ENCODE measurements at regions not wholly inside any gene's neighbourhood (a gene's known extent, or its start where the extent isn't known, plus 50 kb on each side); places are given as distances from the start of the nearest gene placed in this dataset.
A peak's percentile ranks its signal among the peaks of the same experiment; 100 is the strongest.

DNA sequence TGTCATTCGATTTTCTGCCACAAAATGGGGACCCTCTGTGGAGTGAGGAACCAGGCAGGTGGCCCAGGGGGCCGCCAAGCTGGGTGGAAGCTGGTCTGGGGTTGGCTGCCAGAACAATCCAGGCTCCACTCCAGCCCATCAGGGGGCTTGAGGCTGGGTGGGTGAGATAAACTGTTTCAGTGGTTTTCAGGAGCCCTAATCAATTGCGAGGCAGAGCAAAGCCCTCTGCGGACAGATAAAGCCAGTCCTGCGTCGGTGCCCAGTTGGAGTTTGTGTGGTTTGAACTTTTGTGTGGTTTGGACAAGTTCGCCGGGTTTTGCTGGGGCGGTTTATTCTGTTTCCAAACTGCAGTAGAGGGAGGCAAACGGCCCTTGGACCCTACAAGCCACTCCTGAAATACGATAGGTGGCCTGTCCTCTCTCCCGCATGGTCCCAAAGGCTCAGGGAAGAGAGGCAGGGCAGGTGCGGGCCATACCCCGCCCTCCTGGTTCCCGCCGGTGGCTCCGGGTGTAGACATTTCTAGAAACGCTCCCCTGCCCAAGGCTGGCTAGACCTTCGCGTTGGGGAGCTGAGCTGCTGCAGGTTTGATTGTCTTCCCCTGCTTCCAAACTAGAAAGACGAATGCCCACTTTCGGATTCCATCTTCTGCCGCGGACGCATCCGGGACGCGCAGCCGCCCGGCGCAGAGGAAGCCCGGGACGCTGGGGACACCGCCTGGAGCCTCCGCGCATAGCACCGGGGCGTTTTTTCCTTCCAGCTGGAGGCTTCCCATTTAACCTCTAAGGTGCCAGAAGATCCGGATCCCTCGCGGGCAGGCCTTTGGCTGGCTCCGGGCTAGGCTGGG, 169.0 kb upstream of the BCOR start:
- ATAC-seq: peak; percentile 95 to 97
- FAIRE-seq: no peak
- ChIA-PET POLR2A (interaction anchor here (0.8 kb wide), 1 partner anchor 536 kb away, joined by 3 read pairs; no protein-coding TSS in a partner anchor), CTCF (interaction anchor here (0.6 to 3.4 kb wide), 22 partner anchors 10 to 1516 kb away, joined by 3 to 17 read pairs (median 3); partner anchors contain the start of gene BCOR)
- peak; percentile 65 to 73 for DNase-seq (ENCODE audit: low read depth in 1 of 2, low spot score in 1 of 2)
- H3K4me3 ChIP-seq: peak overlapping the region; percentile 64
- peaks cover 16% of the 10 kb centered on the region for H3K4me1 ChIP-seq
- no peaks in the 10 kb centered on the region for H3K9me3 ChIP-seq
- H3K27ac ChIP-seq: peak overlapping the region; percentile 89 to 96
- 32% methylated on average over 18 of the region's 42 CpGs for WGBS (ENCODE audit: missing lambda C conversion rate)
- H3K4me2 ChIP-seq: peak overlapping the region; percentile 73
- TF ChIP-seq, protein P1, sequence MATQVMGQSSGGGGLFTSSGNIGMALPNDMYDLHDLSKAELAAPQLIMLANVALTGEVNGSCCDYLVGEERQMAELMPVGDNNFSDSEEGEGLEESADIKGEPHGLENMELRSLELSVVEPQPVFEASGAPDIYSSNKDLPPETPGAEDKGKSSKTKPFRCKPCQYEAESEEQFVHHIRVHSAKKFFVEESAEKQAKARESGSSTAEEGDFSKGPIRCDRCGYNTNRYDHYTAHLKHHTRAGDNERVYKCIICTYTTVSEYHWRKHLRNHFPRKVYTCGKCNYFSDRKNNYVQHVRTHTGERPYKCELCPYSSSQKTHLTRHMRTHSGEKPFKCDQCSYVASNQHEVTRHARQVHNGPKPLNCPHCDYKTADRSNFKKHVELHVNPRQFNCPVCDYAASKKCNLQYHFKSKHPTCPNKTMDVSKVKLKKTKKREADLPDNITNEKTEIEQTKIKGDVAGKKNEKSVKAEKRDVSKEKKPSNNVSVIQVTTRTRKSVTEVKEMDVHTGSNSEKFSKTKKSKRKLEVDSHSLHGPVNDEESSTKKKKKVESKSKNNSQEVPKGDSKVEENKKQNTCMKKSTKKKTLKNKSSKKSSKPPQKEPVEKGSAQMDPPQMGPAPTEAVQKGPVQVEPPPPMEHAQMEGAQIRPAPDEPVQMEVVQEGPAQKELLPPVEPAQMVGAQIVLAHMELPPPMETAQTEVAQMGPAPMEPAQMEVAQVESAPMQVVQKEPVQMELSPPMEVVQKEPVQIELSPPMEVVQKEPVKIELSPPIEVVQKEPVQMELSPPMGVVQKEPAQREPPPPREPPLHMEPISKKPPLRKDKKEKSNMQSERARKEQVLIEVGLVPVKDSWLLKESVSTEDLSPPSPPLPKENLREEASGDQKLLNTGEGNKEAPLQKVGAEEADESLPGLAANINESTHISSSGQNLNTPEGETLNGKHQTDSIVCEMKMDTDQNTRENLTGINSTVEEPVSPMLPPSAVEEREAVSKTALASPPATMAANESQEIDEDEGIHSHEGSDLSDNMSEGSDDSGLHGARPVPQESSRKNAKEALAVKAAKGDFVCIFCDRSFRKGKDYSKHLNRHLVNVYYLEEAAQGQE (IDR thresholded peaks at IDR 0.05): no peak
- no peak for TF ChIP-seq KDM5A (IDR thresholded peaks at IDR 0.05)
- TF ChIP-seq POLR2AphosphoS2 (conservative IDR thresholded peaks at IDR 0.05; ENCODE audit: low read length): no peak
- TF ChIP-seq CTCF (IDR thresholded peaks at IDR 0.05): peak; percentile 67
- no peak for TF ChIP-seq CBX8 (IDR thresholded peaks at IDR 0.05)
- TF ChIP-seq HMGXB4 (CRISPR knock-in tag; IDR thresholded peaks at IDR 0.05; ENCODE audit: borderline replicate concordance): no peak
- no peak for TF ChIP-seq FOSB (CRISPR knock-in tag; IDR thresholded peaks at IDR 0.05)
- TF ChIP-seq RFX5 (IDR thresholded peaks at IDR 0.05): no peak
- TF ChIP-seq CHD2 (IDR thresholded peaks at IDR 0.05; ENCODE audit: low read length, partially characterized antibody): no peak
- TF ChIP-seq, protein P2, sequence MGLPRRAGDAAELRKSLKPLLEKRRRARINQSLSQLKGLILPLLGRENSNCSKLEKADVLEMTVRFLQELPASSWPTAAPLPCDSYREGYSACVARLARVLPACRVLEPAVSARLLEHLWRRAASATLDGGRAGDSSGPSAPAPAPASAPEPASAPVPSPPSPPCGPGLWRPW (IDR thresholded peaks at IDR 0.05): no peak
- no peak for TF ChIP-seq ATOH8 (CRISPR knock-in tag; IDR thresholded peaks at IDR 0.05; ENCODE audit: low read depth)
- TF ChIP-seq HOXB13 (CRISPR knock-in tag; IDR thresholded peaks at IDR 0.05; ENCODE audit: low read depth): no peak
- TF ChIP-seq, protein P3, sequence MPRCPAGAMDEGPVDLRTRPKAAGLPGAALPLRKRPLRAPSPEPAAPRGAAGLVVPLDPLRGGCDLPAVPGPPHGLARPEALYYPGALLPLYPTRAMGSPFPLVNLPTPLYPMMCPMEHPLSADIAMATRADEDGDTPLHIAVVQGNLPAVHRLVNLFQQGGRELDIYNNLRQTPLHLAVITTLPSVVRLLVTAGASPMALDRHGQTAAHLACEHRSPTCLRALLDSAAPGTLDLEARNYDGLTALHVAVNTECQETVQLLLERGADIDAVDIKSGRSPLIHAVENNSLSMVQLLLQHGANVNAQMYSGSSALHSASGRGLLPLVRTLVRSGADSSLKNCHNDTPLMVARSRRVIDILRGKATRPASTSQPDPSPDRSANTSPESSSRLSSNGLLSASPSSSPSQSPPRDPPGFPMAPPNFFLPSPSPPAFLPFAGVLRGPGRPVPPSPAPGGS (IDR thresholded peaks at IDR 0.05): no peak
- TF ChIP-seq NPAS2 (CRISPR knock-in tag; IDR thresholded peaks at IDR 0.05; ENCODE audit: borderline replicate concordance): no peak
- TF ChIP-seq HEYL (CRISPR knock-in tag; IDR thresholded peaks at IDR 0.05): no peak
- TF ChIP-seq HOXB5 (CRISPR knock-in tag; IDR thresholded peaks at IDR 0.05): no peak
- TF ChIP-seq BHLHE40 (IDR thresholded peaks at IDR 0.05; ENCODE audit: low read depth, low read length): no peak
- no peak for TF ChIP-seq CHD4 (IDR thresholded peaks at IDR 0.05; ENCODE audit: borderline replicate concordance)
- no peak for TF ChIP-seq ZNF302 (CRISPR knock-in tag; IDR thresholded peaks at IDR 0.05)
- TF ChIP-seq RAD21 (conservative IDR thresholded peaks at IDR 0.05 in 1 of 2, IDR thresholded peaks at IDR 0.05 in 1 of 2): peak; percentile 79 to 90
- no peak for TF ChIP-seq ELK1 (IDR thresholded peaks at IDR 0.05; ENCODE audit: low read depth, low read length)
- peak; percentile 80 for TF ChIP-seq SMC3 (IDR thresholded peaks at IDR 0.05)
- TF ChIP-seq TFCP2L1 (CRISPR knock-in tag; IDR thresholded peaks at IDR 0.05): no peak
- TF ChIP-seq, protein P4, sequence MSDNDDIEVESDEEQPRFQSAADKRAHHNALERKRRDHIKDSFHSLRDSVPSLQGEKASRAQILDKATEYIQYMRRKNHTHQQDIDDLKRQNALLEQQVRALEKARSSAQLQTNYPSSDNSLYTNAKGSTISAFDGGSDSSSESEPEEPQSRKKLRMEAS (IDR thresholded peaks at IDR 0.05): peak; percentile 49
- no peak for TF ChIP-seq FOXS1 (CRISPR knock-in tag; IDR thresholded peaks at IDR 0.05)
- TF ChIP-seq, protein P5, sequence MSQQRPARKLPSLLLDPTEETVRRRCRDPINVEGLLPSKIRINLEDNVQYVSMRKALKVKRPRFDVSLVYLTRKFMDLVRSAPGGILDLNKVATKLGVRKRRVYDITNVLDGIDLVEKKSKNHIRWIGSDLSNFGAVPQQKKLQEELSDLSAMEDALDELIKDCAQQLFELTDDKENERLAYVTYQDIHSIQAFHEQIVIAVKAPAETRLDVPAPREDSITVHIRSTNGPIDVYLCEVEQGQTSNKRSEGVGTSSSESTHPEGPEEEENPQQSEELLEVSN (IDR thresholded peaks at IDR 0.05; ENCODE audit: borderline replicate concordance, low read depth): no peak
- TF ChIP-seq MAFK (IDR thresholded peaks at IDR 0.05; ENCODE audit: partially characterized antibody): no peak
